ENCODE measurements at regions not wholly inside any gene's neighbourhood (a gene's known extent, or its start where the extent isn't known, plus 50 kb on each side); places are given as distances from the start of the nearest gene placed in this dataset.

- TF ChIP-seq EZH2 (optimal IDR thresholded peaks at IDR 0.05; ENCODE audit: low read depth, low read length): no peak
- TF ChIP-seq CTCF (IDR thresholded peaks at IDR 0.05; ENCODE audit: low read length): no peak
Observed at GRCh38 chr9:21682381-21682780, 120.1 kb upstream of the MTAP start.

All from MM.1S (cell line).